Liver (tissue), 8 donors: ENCODE measurements at regions not wholly inside any gene's neighbourhood (a gene's known extent, or its start where the extent isn't known, plus 50 kb on each side); places are given as distances from the start of the nearest gene placed in this dataset.

ENCODE experiments used
- DNase-seq: peaks from one replicate; pipeline ENCODE4 v3.0.0-alpha.2; 2017; ENCODE audit warnings: low spot score
- H3K27ac ChIP-seq, 2 donors: one replicate each; pipeline ENCODE4 v1.7.0; 2013; ENCODE audit warnings: inconsistent platforms in 2 of 2, low read length in 2 of 2, control low read depth in 1 of 2, low read depth in 1 of 2, mild to moderate bottlenecking in 1 of 2
- H3K27me3 ChIP-seq, 4 donors: one replicate each; pipeline versions ENCODE4 v1.6.1 to v1.7.0; 2013; ENCODE audit warnings: low read length in 3 of 4, inconsistent platforms in 1 of 4, mild to moderate bottlenecking in 1 of 4, moderate library complexity in 1 of 4; ENCODE audit not compliant: control insufficient read depth in 4 of 4, insufficient read depth in 4 of 4
- H3K36me3 ChIP-seq, 4 donors: one replicate each; pipeline versions ENCODE4 v1.6.1 to v1.7.0; 2013; ENCODE audit warnings: low read length in 3 of 4, mild to moderate bottlenecking in 3 of 4, low read depth in 1 of 4, moderate library complexity in 1 of 4; ENCODE audit not compliant: control insufficient read depth in 4 of 4, insufficient read depth in 3 of 4
- H3K4me1 ChIP-seq, 4 donors: one replicate each; pipeline versions ENCODE4 v1.6.1 to v1.7.0; 2013; ENCODE audit warnings: low read length in 3 of 4, mild to moderate bottlenecking in 3 of 4, moderate library complexity in 1 of 4; ENCODE audit not compliant: control insufficient read depth in 4 of 4, insufficient read depth in 4 of 4
- H3K4me3 ChIP-seq, 3 donors: one replicate each; pipeline versions ENCODE4 v1.6.1 to v1.7.0; 2013; ENCODE audit warnings: low read length in 3 of 3, control low read depth in 1 of 3, low read depth in 1 of 3, mild to moderate bottlenecking in 1 of 3
- H3K9ac ChIP-seq, 2 donors: one replicate each; pipeline ENCODE4 v1.7.0; 2013; ENCODE audit warnings: low read length in 2 of 2, mild to moderate bottlenecking in 2 of 2, moderate library complexity in 2 of 2, control low read depth in 1 of 2, low read depth in 1 of 2
- H3K9me3 ChIP-seq, 4 donors: one replicate each; pipeline versions ENCODE4 v1.6.1 to v1.7.0; 2013; ENCODE audit warnings: low read length in 3 of 4; ENCODE audit not compliant: control insufficient read depth in 4 of 4
- CTCF ChIP-seq: fragments of 150-350 bp; IDR thresholded peaks from 2 replicates; pipeline ENCODE4 v1.5.1; 2017; ENCODE audit warnings: improper control_type of control experiment, low read depth, low read length; ENCODE audit not compliant: missing input control
- EGR1 ChIP-seq, 2 donors: IDR thresholded peaks; 2 replicates each; pipeline ENCODE4 v1.6.1; 2016 to 2018; ENCODE audit warnings: antibody characterized with exemption in 2 of 2, low read depth in 2 of 2
- FOXA1 ChIP-seq: IDR thresholded peaks from 2 replicates; pipeline ENCODE4 v1.6.1; 2016; ENCODE audit warnings: antibody characterized with exemption
- FOXA2 ChIP-seq: IDR thresholded peaks from 2 replicates; pipeline ENCODE4 v1.6.1; 2016; ENCODE audit warnings: antibody characterized with exemption
- GABPA ChIP-seq, 2 donors: IDR thresholded peaks in 1 of 2; conservative IDR thresholded peaks in 1 of 2; 2 replicates each; pipeline ENCODE4 v1.6.1; 2016; ENCODE audit warnings: antibody characterized with exemption in 2 of 2, mild to moderate bottlenecking in 1 of 2, moderate library complexity in 1 of 2
- HNF4A ChIP-seq, 2 donors: conservative IDR thresholded peaks; 2 replicates each; pipeline ENCODE4 v1.6.1; 2016; ENCODE audit warnings: antibody characterized with exemption in 2 of 2, mild to moderate bottlenecking in 2 of 2
- JUND ChIP-seq, 2 donors: IDR thresholded peaks; 2 replicates each; pipeline ENCODE4 v1.6.1; 2016; ENCODE audit warnings: antibody characterized with exemption in 2 of 2
- MAX ChIP-seq: IDR thresholded peaks from 2 replicates; pipeline ENCODE4 v1.6.1; 2016; ENCODE audit warnings: antibody characterized with exemption
- NR2F2 ChIP-seq: IDR thresholded peaks from 2 replicates; pipeline ENCODE4 v1.6.1; 2016; ENCODE audit warnings: antibody characterized with exemption
- RAD21 ChIP-seq, 2 donors: IDR thresholded peaks; 2 replicates each; pipeline ENCODE4 v1.6.1; 2016; ENCODE audit warnings: antibody characterized with exemption in 2 of 2, mild to moderate bottlenecking in 2 of 2
- REST ChIP-seq: IDR thresholded peaks from 2 replicates; pipeline ENCODE4 v1.6.1; 2016; ENCODE audit warnings: antibody characterized with exemption, mild to moderate bottlenecking
- RXRA ChIP-seq, 2 donors: IDR thresholded peaks; 2 replicates each; pipeline ENCODE4 v1.6.1; 2017 to 2018; ENCODE audit warnings: antibody characterized with exemption in 2 of 2, mild to moderate bottlenecking in 1 of 2
- SP1 ChIP-seq: IDR thresholded peaks from 2 replicates; pipeline ENCODE4 v1.6.1; 2018; ENCODE audit warnings: antibody characterized with exemption, mild to moderate bottlenecking
- YY1 ChIP-seq: IDR thresholded peaks from 2 replicates; pipeline ENCODE4 v1.6.1; 2016; ENCODE audit warnings: antibody characterized with exemption, mild to moderate bottlenecking
- ZBTB33 ChIP-seq: IDR thresholded peaks from 2 replicates; pipeline ENCODE4 v1.6.1; 2016; ENCODE audit warnings: antibody characterized with exemption
- WGBS: extraction: QIAGEN DNeasy Blood & Tissue Kit; methylation state at CpG from one replicate; pipeline ENCODE4 v1.1.7; 2013; 5-methylcytosine and 5-hydroxymethylcytosine counted together
- TF ChIP-seq, protein P1 (sequence below): IDR thresholded peaks from 2 replicates; pipeline ENCODE4 v1.6.1; 2016; ENCODE audit warnings: antibody characterized with exemption
- donor health status: healthy.
- donor health status: healthy.
- donor health status: healthy.
- donor health status: healthy.
- donor health status: healthy.

GRCh38 chr2:104233591-104233990, 620.3 kb upstream of the POU3F3 start:
- no peak for TF ChIP-seq EGR1 (IDR thresholded peaks at IDR 0.05; ENCODE audit: low read depth in 2 of 2)
- no peak for TF ChIP-seq SP1
- TF ChIP-seq REST = no peak
- Histone ChIP-seq H3K27ac (no peak overlapping the region), H3K36me3 (no peaks in the 10 kb centered on the region), H3K9ac (no peak overlapping the region), H3K4me1 (no peaks in the 10 kb centered on the region), H3K4me3 (no peak overlapping the region), H3K9me3 (no peaks in the 10 kb centered on the region), H3K27me3 (peaks cover 0 to 4% (median 0%) of the 10 kb centered on the region in 4 donors)
- WGBS = 91% methylated on average over 1 of the region's 1 CpG
- DNase-seq = no peak

DNA sequence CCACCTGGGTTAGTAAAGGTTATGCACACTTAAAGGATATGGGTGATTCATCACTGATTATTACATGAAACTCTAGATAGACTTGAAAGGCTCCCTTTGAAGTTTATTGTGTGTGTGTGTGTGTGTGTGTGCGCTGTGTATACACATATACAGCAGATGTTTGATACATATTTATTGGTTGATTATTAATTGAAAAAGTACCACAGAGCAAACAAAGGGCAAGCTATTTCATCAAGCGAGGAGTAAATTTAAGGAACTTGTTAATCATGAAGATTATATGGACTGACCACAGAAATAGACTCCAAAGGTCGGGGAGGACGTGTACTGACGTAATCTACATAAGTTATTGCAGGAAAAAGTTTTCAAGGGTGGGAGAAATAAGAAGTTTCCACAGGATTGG, 617.4 kb upstream of the POU3F3 start:
- 71% methylated on average over 5 of the region's 5 CpGs for WGBS
- TF ChIP-seq EGR1 (IDR thresholded peaks at IDR 0.05; ENCODE audit: low read depth in 2 of 2) = no peak
- no peak for TF ChIP-seq YY1
- TF ChIP-seq RXRA (IDR thresholded peaks at IDR 0.05) = no peak
- TF ChIP-seq MAX = no peak
- TF ChIP-seq ZBTB33 = no peak
- TF ChIP-seq JUND (IDR thresholded peaks at IDR 0.05) = no peak
- TF ChIP-seq GABPA (IDR thresholded peaks at IDR 0.05 in 1 of 2, conservative IDR thresholded peaks at IDR 0.05 in 1 of 2) = no peak
- TF ChIP-seq CTCF = no peak
- TF ChIP-seq FOXA2 = no peak
- no peak for TF ChIP-seq REST
- TF ChIP-seq HNF4A (conservative IDR thresholded peaks at IDR 0.05) = no peak
- TF ChIP-seq NR2F2 = no peak
- TF ChIP-seq, protein P1, sequence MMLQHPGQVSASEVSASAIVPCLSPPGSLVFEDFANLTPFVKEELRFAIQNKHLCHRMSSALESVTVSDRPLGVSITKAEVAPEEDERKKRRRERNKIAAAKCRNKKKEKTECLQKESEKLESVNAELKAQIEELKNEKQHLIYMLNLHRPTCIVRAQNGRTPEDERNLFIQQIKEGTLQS = no peak
- no peak for TF ChIP-seq FOXA1
- no peak for TF ChIP-seq RAD21 (IDR thresholded peaks at IDR 0.05)
- no peak for DNase-seq
- Histone ChIP-seq H3K9me3 (peaks cover 0 to 6% (median 4%) of the 10 kb centered on the region in 4 donors), H3K36me3 (no peaks in the 10 kb centered on the region), H3K4me3 (no peak overlapping the region), H3K4me1 (no peaks in the 10 kb centered on the region), H3K9ac (no peak overlapping the region), H3K27me3 (peaks cover 0 to 4% (median 0%) of the 10 kb centered on the region in 4 donors), H3K27ac (no peak overlapping the region)
